Activated naive CD4-positive, alpha-beta T cell treated with anti-CD3 and anti-CD28 coated beads, Interleukin-2, amount 10 ng/mL, durations not matched to agents 7 days and 5 days (primary cell): ENCODE measurements at regions not wholly inside any gene's neighbourhood (a gene's known extent, or its start where the extent isn't known, plus 50 kb on each side); places are given as distances from the start of the nearest gene placed in this dataset.

Experiments used
- CTCF ChIA-PET: fragments of 350-600 bp; sonication (Branson Sonifier 250); formaldehyde crosslinking; loops from one replicate; lab custom pipeline; 2021; ENCODE audit warnings: antibody characterized with exemption; lab: Charles Lee
- DNase-seq: peaks from one replicate; pipeline ENCODE4 v3.0.0-alpha.2; 2020
- H3K27ac Mint-ChIP-seq: one replicate; pipeline ENCODE4 v1.8.0; 2021; ENCODE audit warnings: mild to moderate bottlenecking, moderate library complexity, mixed read lengths
- H3K27me3 Mint-ChIP-seq: one replicate; pipeline ENCODE4 v1.8.0; 2021; ENCODE audit warnings: mild to moderate bottlenecking, mixed read lengths
- H3K36me3 Mint-ChIP-seq: one replicate; pipeline ENCODE4 v1.8.0; 2021; ENCODE audit warnings: mixed read lengths
- H3K4me1 Mint-ChIP-seq: one replicate; pipeline ENCODE4 v1.8.0; 2021; ENCODE audit warnings: mixed read lengths
- H3K4me3 Mint-ChIP-seq: one replicate; pipeline ENCODE4 v1.8.0; 2021; ENCODE audit warnings: mild to moderate bottlenecking, moderate library complexity, mixed read lengths
- H3K9me3 Mint-ChIP-seq: one replicate; pipeline ENCODE4 v1.8.0; 2021; ENCODE audit warnings: mixed read lengths

GRCh38 chr2:129133692-129134641 lies 815.3 kb upstream of the HS6ST1 start:
- Mint-ChIP-seq H3K4me1 (no peaks in the 10 kb centered on the region), H3K36me3 (no peaks in the 10 kb centered on the region), H3K9me3 (no peaks in the 10 kb centered on the region), H3K4me3 (no peak overlapping the region), H3K27ac (no peak overlapping the region), H3K27me3 (no peaks in the 10 kb centered on the region)
- no peak for DNase-seq
- CTCF ChIA-PET = no interaction called here

GRCh38 chr2:129135017-129135416 lies 816.3 kb upstream of the HS6ST1 start:
- no peaks in the 10 kb centered on the region for H3K9me3 Mint-ChIP-seq
- DNase-seq = no peak
- CTCF ChIA-PET = no interaction called here
- H3K4me3 Mint-ChIP-seq = no peak overlapping the region
- H3K36me3 Mint-ChIP-seq = no peaks in the 10 kb centered on the region
- no peak overlapping the region for H3K27ac Mint-ChIP-seq
- no peaks in the 10 kb centered on the region for H3K27me3 Mint-ChIP-seq
- no peaks in the 10 kb centered on the region for H3K4me1 Mint-ChIP-seq

GRCh38 chr2:129139380-129139779 lies 820.7 kb upstream of the HS6ST1 start:
- CTCF ChIA-PET = no interaction called here
- H3K4me3 Mint-ChIP-seq = no peak overlapping the region
- no peaks in the 10 kb centered on the region for H3K9me3 Mint-ChIP-seq
- H3K36me3 Mint-ChIP-seq = no peaks in the 10 kb centered on the region
- H3K27ac Mint-ChIP-seq = no peak overlapping the region
- DNase-seq = no peak
- no peaks in the 10 kb centered on the region for H3K27me3 Mint-ChIP-seq
- no peaks in the 10 kb centered on the region for H3K4me1 Mint-ChIP-seq

- Mint-ChIP-seq H3K27ac (no peak overlapping the region), H3K4me3 (no peak overlapping the region), H3K9me3 (no peaks in the 10 kb centered on the region), H3K36me3 (no peaks in the 10 kb centered on the region), H3K4me1 (no peaks in the 10 kb centered on the region), H3K27me3 (no peaks in the 10 kb centered on the region)
- CTCF ChIA-PET = no interaction called here
- DNase-seq = no peak
Observed at GRCh38 chr2:129142465-129142864, 823.8 kb upstream of the HS6ST1 start.

GRCh38 chr2:129144082-129144791 lies 825.6 kb upstream of the HS6ST1 start:
- CTCF ChIA-PET = no interaction called here
- Mint-ChIP-seq H3K27me3 (no peaks in the 10 kb centered on the region), H3K27ac (no peak overlapping the region)

GRCh38 chr2:129152514-129152913 lies 827.0 kb upstream of the RAB6C start:
- no peaks in the 10 kb centered on the region for H3K27me3 Mint-ChIP-seq
- no peak overlapping the region for H3K4me3 Mint-ChIP-seq
- H3K36me3 Mint-ChIP-seq = no peaks in the 10 kb centered on the region
- H3K27ac Mint-ChIP-seq = no peak overlapping the region
- CTCF ChIA-PET = no interaction called here
- H3K4me1 Mint-ChIP-seq = no peaks in the 10 kb centered on the region
- H3K9me3 Mint-ChIP-seq = peaks cover 1% of the 10 kb centered on the region
- no peak for DNase-seq

More at GRCh38 chr2:129144082-129144791, 825.6 kb upstream of the HS6ST1 start:
- DNase-seq = no peak
- no peaks in the 10 kb centered on the region for H3K9me3 Mint-ChIP-seq
- no peaks in the 10 kb centered on the region for H3K36me3 Mint-ChIP-seq
- H3K4me1 Mint-ChIP-seq = no peaks in the 10 kb centered on the region
- H3K4me3 Mint-ChIP-seq = no peak overlapping the region

GRCh38 chr2:129160879-129161278 lies 818.6 kb upstream of the RAB6C start:
- Mint-ChIP-seq H3K36me3 (no peaks in the 10 kb centered on the region), H3K27ac (no peak overlapping the region), H3K27me3 (no peaks in the 10 kb centered on the region), H3K4me1 (no peaks in the 10 kb centered on the region), H3K4me3 (no peak overlapping the region), H3K9me3 (no peaks in the 10 kb centered on the region)
- CTCF ChIA-PET = no interaction called here
- DNase-seq = no peak

GRCh38 chr2:129164220-129164949 lies 815.1 kb upstream of the RAB6C start:
- no peaks in the 10 kb centered on the region for H3K36me3 Mint-ChIP-seq
- no peak overlapping the region for H3K27ac Mint-ChIP-seq
- no peak for DNase-seq
- CTCF ChIA-PET = no interaction called here
- H3K9me3 Mint-ChIP-seq = no peaks in the 10 kb centered on the region
- no peak overlapping the region for H3K4me3 Mint-ChIP-seq
- H3K4me1 Mint-ChIP-seq = no peaks in the 10 kb centered on the region
- no peaks in the 10 kb centered on the region for H3K27me3 Mint-ChIP-seq

GRCh38 chr2:129165006-129165405 lies 814.5 kb upstream of the RAB6C start:
- H3K4me1 Mint-ChIP-seq = no peaks in the 10 kb centered on the region

GRCh38 chr2:129167456-129167855 lies 812.0 kb upstream of the RAB6C start:
- H3K9me3 Mint-ChIP-seq = no peaks in the 10 kb centered on the region
- no peak for DNase-seq
- CTCF ChIA-PET = no interaction called here
- H3K27me3 Mint-ChIP-seq = no peaks in the 10 kb centered on the region
- no peak overlapping the region for H3K27ac Mint-ChIP-seq
- no peaks in the 10 kb centered on the region for H3K4me1 Mint-ChIP-seq
- no peak overlapping the region for H3K4me3 Mint-ChIP-seq
- no peaks in the 10 kb centered on the region for H3K36me3 Mint-ChIP-seq

More at GRCh38 chr2:129165006-129165405, 814.5 kb upstream of the RAB6C start:
- Mint-ChIP-seq H3K27me3 (no peaks in the 10 kb centered on the region), H3K4me3 (no peak overlapping the region), H3K27ac (no peak overlapping the region), H3K9me3 (no peaks in the 10 kb centered on the region), H3K36me3 (no peaks in the 10 kb centered on the region)
- CTCF ChIA-PET = no interaction called here
- DNase-seq = no peak

GRCh38 chr2:129170570-129170969 lies 808.9 kb upstream of the RAB6C start:
- no peak overlapping the region for H3K27ac Mint-ChIP-seq
- H3K4me3 Mint-ChIP-seq = no peak overlapping the region
- no peaks in the 10 kb centered on the region for H3K36me3 Mint-ChIP-seq
- H3K4me1 Mint-ChIP-seq = no peaks in the 10 kb centered on the region
- CTCF ChIA-PET = no interaction called here
- no peaks in the 10 kb centered on the region for H3K27me3 Mint-ChIP-seq
- no peaks in the 10 kb centered on the region for H3K9me3 Mint-ChIP-seq
- no peak for DNase-seq

GRCh38 chr2:129174143-129174542 lies 805.3 kb upstream of the RAB6C start:
- no peaks in the 10 kb centered on the region for H3K4me1 Mint-ChIP-seq
- CTCF ChIA-PET = no interaction called here
- no peak overlapping the region for H3K27ac Mint-ChIP-seq
- no peaks in the 10 kb centered on the region for H3K36me3 Mint-ChIP-seq
- DNase-seq = no peak
- no peaks in the 10 kb centered on the region for H3K27me3 Mint-ChIP-seq
- H3K4me3 Mint-ChIP-seq = no peak overlapping the region
- H3K9me3 Mint-ChIP-seq = no peaks in the 10 kb centered on the region

- H3K4me3 Mint-ChIP-seq = no peak overlapping the region
Observed at GRCh38 chr2:129175051-129175450, 804.4 kb upstream of the RAB6C start.

GRCh38 chr2:129176375-129176774 lies 803.1 kb upstream of the RAB6C start:
- no peaks in the 10 kb centered on the region for H3K27me3 Mint-ChIP-seq
- H3K27ac Mint-ChIP-seq = no peak overlapping the region
- DNase-seq = no peak
- no peaks in the 10 kb centered on the region for H3K4me1 Mint-ChIP-seq
- CTCF ChIA-PET = no interaction called here
- no peak overlapping the region for H3K4me3 Mint-ChIP-seq
- H3K9me3 Mint-ChIP-seq = no peaks in the 10 kb centered on the region
- no peaks in the 10 kb centered on the region for H3K36me3 Mint-ChIP-seq

More at GRCh38 chr2:129175051-129175450, 804.4 kb upstream of the RAB6C start:
- no peaks in the 10 kb centered on the region for H3K27me3 Mint-ChIP-seq
- CTCF ChIA-PET = no interaction called here
- no peak overlapping the region for H3K27ac Mint-ChIP-seq
- DNase-seq = no peak
- H3K36me3 Mint-ChIP-seq = no peaks in the 10 kb centered on the region
- H3K4me1 Mint-ChIP-seq = no peaks in the 10 kb centered on the region
- no peaks in the 10 kb centered on the region for H3K9me3 Mint-ChIP-seq
